ENCODE measurements at regions not wholly inside any gene's neighbourhood (a gene's known extent, or its start where the extent isn't known, plus 50 kb on each side); places are given as distances from the start of the nearest gene placed in this dataset.

DNA sequence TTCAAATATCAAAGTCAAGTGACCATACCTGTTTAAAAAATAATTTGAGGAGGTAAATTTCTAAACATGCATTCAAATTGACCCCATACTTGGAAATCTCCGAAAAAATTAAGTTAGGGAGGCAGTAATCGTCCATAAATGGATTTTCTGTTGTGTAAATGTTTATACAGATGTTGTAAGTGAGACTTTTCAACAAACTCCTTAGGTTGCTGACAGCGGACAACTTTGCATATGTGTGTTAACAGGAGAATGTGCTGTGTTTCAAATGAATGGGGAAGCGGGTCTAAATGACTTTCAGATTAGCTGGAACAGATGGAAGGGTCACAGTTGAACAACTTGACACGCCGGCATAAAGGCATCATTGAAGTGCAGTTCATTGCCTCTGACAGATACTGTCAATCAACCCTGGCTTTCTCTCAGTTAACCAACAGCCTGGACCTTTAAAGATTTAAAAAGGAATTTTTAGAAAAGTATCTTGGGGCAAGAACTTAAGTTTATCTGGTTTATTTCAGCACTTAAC is 98.2 kb upstream of the DBX1 start:
- DNase-seq (ENCODE audit: low spot score), result no peak
- Histone ChIP-seq H3K9me3 (ENCODE audit: low read length) (no peaks in the 10 kb centered on the region), H3K27ac (ENCODE audit: low read depth, low read length, poor library complexity, severe bottlenecking) (no peak overlapping the region), H2AFZ (ENCODE audit: low read length) (no peak overlapping the region), H3K4me3 (ENCODE audit: low read depth, low read length, poor library complexity, severe bottlenecking) (no peak overlapping the region), H3K4me2 (ENCODE audit: low read length) (no peak overlapping the region), H3K36me3 (ENCODE audit: insufficient read depth, low read length) (no peaks in the 10 kb centered on the region), H3K4me1 (ENCODE audit: insufficient read depth, low read length, poor library complexity, severe bottlenecking) (no peaks in the 10 kb centered on the region), H3K9me2 (ENCODE audit: insufficient read depth, low read length) (no peaks in the 10 kb centered on the region), H3K79me2 (ENCODE audit: insufficient read depth, low read depth, low read length) (no peaks in the 10 kb centered on the region), H4K20me1 (ENCODE audit: insufficient read depth, low read length) (no peaks in the 10 kb centered on the region)
- BruUV-seq (replicated peaks), result no TSS peak
- TF ChIP-seq EZH2phosphoT487 (IDR thresholded peaks at IDR 0.05; ENCODE audit: borderline replicate concordance, low read depth, low read length), result no peak
- no peak for TF ChIP-seq CTCF (conservative IDR thresholded peaks at IDR 0.05; ENCODE audit: low read length)
- ChIA-PET POLR2A (no interaction called here), CTCF (ENCODE audit: unreplicated experiment) (no interaction called here)
- intact Hi-C loops (cut with micrococcal nuclease; ENCODE audit: unreplicated experiment), result no loop called here

GRCh38 chr11:20256925-20257324 is 96.7 kb upstream of the DBX1 start:
- Histone ChIP-seq H2AFZ (ENCODE audit: low read length) (no peak overlapping the region), H3K27ac (ENCODE audit: low read depth, low read length, poor library complexity, severe bottlenecking) (no peak overlapping the region), H3K36me3 (ENCODE audit: insufficient read depth, low read length) (no peaks in the 10 kb centered on the region), H3K4me1 (ENCODE audit: insufficient read depth, low read length, poor library complexity, severe bottlenecking) (no peaks in the 10 kb centered on the region), H3K9me2 (ENCODE audit: insufficient read depth, low read length) (no peaks in the 10 kb centered on the region), H3K4me2 (ENCODE audit: low read length) (no peak overlapping the region), H4K20me1 (ENCODE audit: insufficient read depth, low read length) (no peaks in the 10 kb centered on the region), H3K79me2 (ENCODE audit: insufficient read depth, low read depth, low read length) (no peaks in the 10 kb centered on the region), H3K9me3 (ENCODE audit: low read length) (no peaks in the 10 kb centered on the region), H3K4me3 (ENCODE audit: low read depth, low read length, poor library complexity, severe bottlenecking) (no peak overlapping the region)
- ChIA-PET CTCF (ENCODE audit: unreplicated experiment) (no interaction called here), POLR2A (interaction anchor here (0.7 kb wide), 1 partner anchor 13 kb away, joined by 3 read pairs; no protein-coding TSS in a partner anchor)
- TF ChIP-seq CTCF (conservative IDR thresholded peaks at IDR 0.05; ENCODE audit: low read length), result no peak
- no peak for TF ChIP-seq EZH2phosphoT487 (IDR thresholded peaks at IDR 0.05; ENCODE audit: borderline replicate concordance, low read depth, low read length)
- intact Hi-C loops (cut with micrococcal nuclease; ENCODE audit: unreplicated experiment), result no loop called here
- DNase-seq (ENCODE audit: low spot score), result no peak
- BruUV-seq (replicated peaks), result no TSS peak

- intact Hi-C loops (cut with micrococcal nuclease; ENCODE audit: unreplicated experiment), result no loop called here
- Histone ChIP-seq H3K9me2 (ENCODE audit: insufficient read depth, low read length) (no peaks in the 10 kb centered on the region), H3K27ac (ENCODE audit: low read depth, low read length, poor library complexity, severe bottlenecking) (no peak overlapping the region), H3K36me3 (ENCODE audit: insufficient read depth, low read length) (no peaks in the 10 kb centered on the region), H3K4me2 (ENCODE audit: low read length) (no peak overlapping the region), H3K4me3 (ENCODE audit: low read depth, low read length, poor library complexity, severe bottlenecking) (no peak overlapping the region), H3K9me3 (ENCODE audit: low read length) (no peaks in the 10 kb centered on the region), H2AFZ (ENCODE audit: low read length) (no peak overlapping the region), H4K20me1 (ENCODE audit: insufficient read depth, low read length) (no peaks in the 10 kb centered on the region), H3K79me2 (ENCODE audit: insufficient read depth, low read depth, low read length) (no peaks in the 10 kb centered on the region), H3K4me1 (ENCODE audit: insufficient read depth, low read length, poor library complexity, severe bottlenecking) (no peaks in the 10 kb centered on the region)
- DNase-seq (ENCODE audit: low spot score), result no peak
- TF ChIP-seq EZH2phosphoT487 (IDR thresholded peaks at IDR 0.05; ENCODE audit: borderline replicate concordance, low read depth, low read length) (no peak), CTCF (conservative IDR thresholded peaks at IDR 0.05; ENCODE audit: low read length) (no peak)
- no TSS peak for BruUV-seq (replicated peaks)
- CTCF ChIA-PET (ENCODE audit: unreplicated experiment), result no interaction called here
- POLR2A ChIA-PET, result no interaction called here
These were observed 93.5 kb upstream of the DBX1 start for GRCh38 chr11:20253796-20254195.

Measured in OCI-LY7 (cell line).